ENCODE measurements at regions not wholly inside any gene's neighbourhood (a gene's known extent, or its start where the extent isn't known, plus 50 kb on each side); places are given as distances from the start of the nearest gene placed in this dataset.

DNA sequence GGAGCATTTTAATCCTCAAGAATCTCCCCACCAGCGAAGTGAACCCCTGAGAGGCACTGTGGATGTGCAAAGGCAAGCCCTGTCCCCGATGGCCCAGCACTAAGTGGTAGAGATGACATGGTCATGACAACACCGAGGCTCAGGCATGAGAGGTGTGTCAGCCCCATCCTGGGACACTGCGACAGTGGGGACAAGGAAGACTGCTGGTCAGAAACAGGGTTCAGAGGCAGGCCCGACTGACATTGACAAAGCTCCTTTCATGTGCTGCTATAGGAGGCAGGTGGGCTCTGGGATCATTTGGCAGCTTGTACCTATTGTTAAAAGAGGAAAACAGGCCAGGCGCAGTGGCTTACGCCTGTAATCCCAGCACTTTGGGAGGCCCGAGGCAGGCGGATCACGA is 54.3 kb upstream of the MYEOV start:
- TF ChIP-seq, protein P1, sequence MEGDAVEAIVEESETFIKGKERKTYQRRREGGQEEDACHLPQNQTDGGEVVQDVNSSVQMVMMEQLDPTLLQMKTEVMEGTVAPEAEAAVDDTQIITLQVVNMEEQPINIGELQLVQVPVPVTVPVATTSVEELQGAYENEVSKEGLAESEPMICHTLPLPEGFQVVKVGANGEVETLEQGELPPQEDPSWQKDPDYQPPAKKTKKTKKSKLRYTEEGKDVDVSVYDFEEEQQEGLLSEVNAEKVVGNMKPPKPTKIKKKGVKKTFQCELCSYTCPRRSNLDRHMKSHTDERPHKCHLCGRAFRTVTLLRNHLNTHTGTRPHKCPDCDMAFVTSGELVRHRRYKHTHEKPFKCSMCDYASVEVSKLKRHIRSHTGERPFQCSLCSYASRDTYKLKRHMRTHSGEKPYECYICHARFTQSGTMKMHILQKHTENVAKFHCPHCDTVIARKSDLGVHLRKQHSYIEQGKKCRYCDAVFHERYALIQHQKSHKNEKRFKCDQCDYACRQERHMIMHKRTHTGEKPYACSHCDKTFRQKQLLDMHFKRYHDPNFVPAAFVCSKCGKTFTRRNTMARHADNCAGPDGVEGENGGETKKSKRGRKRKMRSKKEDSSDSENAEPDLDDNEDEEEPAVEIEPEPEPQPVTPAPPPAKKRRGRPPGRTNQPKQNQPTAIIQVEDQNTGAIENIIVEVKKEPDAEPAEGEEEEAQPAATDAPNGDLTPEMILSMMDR (IDR thresholded peaks at IDR 0.05): no peak
- TF ChIP-seq POLR2A (IDR thresholded peaks at IDR 0.05) (no peak), EP300 (IDR thresholded peaks at IDR 0.05) (no peak)

Data from ovary (tissue), 3 donors.